HL-60 (cell line): ENCODE measurements at regions not wholly inside any gene's neighbourhood (a gene's known extent, or its start where the extent isn't known, plus 50 kb on each side); places are given as distances from the start of the nearest gene placed in this dataset.

Experiments used
- DNase-seq, 2 experiments: peaks; one replicate each; pipeline ENCODE4 v3.0.0-alpha.2; 2010 to 2020; ENCODE audit warnings: low read depth in 1 of 2, low spot score in 1 of 2
- H3K27ac ChIP-seq: fragments of 250-450 bp; sonication (Bioruptor Pico); replicated peaks from 2 replicates; pipeline ENCODE4 v1.5.1; 2020; ENCODE audit warnings: mild to moderate bottlenecking, moderate library complexity
- H3K27me3 ChIP-seq: fragments of 250-450 bp; sonication (Bioruptor Pico); 2 replicates; pipeline ENCODE4 v1.5.1; 2021; ENCODE audit warnings: mild to moderate bottlenecking, moderate library complexity; ENCODE audit not compliant: insufficient read depth, poor library complexity, severe bottlenecking
- H3K4me3 ChIP-seq: replicated peaks from 2 replicates; pipeline ENCODE4 v1.5.1; 2011; ENCODE audit warnings: mild to moderate bottlenecking, control low read depth, low read length; ENCODE audit not compliant: insufficient read depth
- CTCF ChIP-seq: IDR thresholded peaks from one replicate; pipeline ENCODE4 v1.5.1; 2011; ENCODE audit warnings: low read length, control low read depth, inconsistent platforms; ENCODE audit not compliant: insufficient read depth
- GABPA ChIP-seq: IDR thresholded peaks from 2 replicates; pipeline ENCODE4 v1.6.1; 2012; ENCODE audit warnings: low read depth
- POLR2AphosphoS5 ChIP-seq: IDR thresholded peaks from 2 replicates; pipeline ENCODE4 v1.6.1; 2012; ENCODE audit warnings: low read depth
- REST ChIP-seq: IDR thresholded peaks from 2 replicates; pipeline ENCODE4 v1.6.1; 2012; ENCODE audit warnings: low read depth; ENCODE audit not compliant: insufficient replicate concordance
- SPI1 ChIP-seq: IDR thresholded peaks from 2 replicates; pipeline ENCODE4 v1.6.1; 2012; ENCODE audit warnings: low read depth, mild to moderate bottlenecking, borderline replicate concordance

GRCh38 chr14:104246401-104247335 lies 108.3 kb downstream of the KIF26A start:
- no peak for DNase-seq
- no peak overlapping the region for H3K4me3 ChIP-seq
- TF ChIP-seq CTCF, result no peak
- TF ChIP-seq GABPA, result no peak
- TF ChIP-seq REST, result no peak
- H3K27me3 ChIP-seq, result no peaks in the 10 kb centered on the region
- no peak overlapping the region for H3K27ac ChIP-seq

- no peak for DNase-seq
- no peak for TF ChIP-seq SPI1
- H3K27ac ChIP-seq, result no peak overlapping the region
- H3K27me3 ChIP-seq, result no peaks in the 10 kb centered on the region
- H3K4me3 ChIP-seq, result no peak overlapping the region
Observed at GRCh38 chr14:104247336-104248202, 109.2 kb downstream of the KIF26A start.

GRCh38 chr14:104248203-104249055 lies 110.0 kb downstream of the KIF26A start:
- TF ChIP-seq GABPA, result no peak
- no peak for TF ChIP-seq CTCF
- TF ChIP-seq POLR2AphosphoS5, result no peak
- TF ChIP-seq REST, result no peak
- no peak for TF ChIP-seq SPI1
- DNase-seq, result no peak
- Histone ChIP-seq H3K27me3 (no peaks in the 10 kb centered on the region), H3K27ac (no peak overlapping the region), H3K4me3 (no peak overlapping the region)
